Suprapubic skin (tissue), 3 donors: ENCODE measurements at regions not wholly inside any gene's neighbourhood (a gene's known extent, or its start where the extent isn't known, plus 50 kb on each side); places are given as distances from the start of the nearest gene placed in this dataset.

Experiments
- CTCF ChIP-seq, 2 donors: fragments of 200-600 bp in 1 of 2; fragments of 450-650 bp in 1 of 2; sonication (generic) in 1 of 2; IDR thresholded peaks; one replicate each; pipeline ENCODE4 v1.5.1; 2016 to 2019; ENCODE audit warnings: antibody characterized with exemption in 2 of 2, mild to moderate bottlenecking in 1 of 2, moderate library complexity in 1 of 2
- EP300 ChIP-seq: sonication (generic); formaldehyde crosslinking; IDR thresholded peaks from one replicate; pipeline ENCODE4 v1.6.1; 2017; ENCODE audit warnings: antibody characterized with exemption
- POLR2A ChIP-seq, 2 donors: fragments of 450-650 bp; IDR thresholded peaks; one replicate each; pipeline ENCODE4 v1.6.1; 2017; ENCODE audit warnings: antibody characterized with exemption in 2 of 2, mild to moderate bottlenecking in 2 of 2, moderate library complexity in 2 of 2

- TF ChIP-seq CTCF (IDR thresholded peaks at IDR 0.05) (no peak), POLR2A (IDR thresholded peaks at IDR 0.05) (no peak), EP300 (no peak)
Observed at GRCh38 chr13:83730674-83731073, 151.6 kb downstream of the SLITRK1 start.
